CD4-positive, alpha-beta memory T cell (primary cell): ENCODE measurements at regions not wholly inside any gene's neighbourhood (a gene's known extent, or its start where the extent isn't known, plus 50 kb on each side); places are given as distances from the start of the nearest gene placed in this dataset.

ENCODE experiments used
- CTCF ChIA-PET: fragments of 350-600 bp; sonication (Branson Sonifier 250); formaldehyde crosslinking; loops from one replicate; lab custom pipeline; 2021; ENCODE audit warnings: inconsistent platforms; ENCODE audit not compliant: partially characterized antibody; lab: Charles Lee
- POLR2A ChIA-PET: fragments of 350-600 bp; sonication (Branson Sonifier 250); formaldehyde crosslinking; loops from one replicate; lab custom pipeline; 2021; ENCODE audit not compliant: partially characterized antibody; lab: Charles Lee
- DNase-seq, 5 donors: peaks; one replicate each; pipeline versions ENCODE4 v3.0.0 to v3.0.0-alpha.2; 2020 to 2022; ENCODE audit warnings: mixed read lengths in 1 of 5
- H3K27ac ChIP-seq: one replicate; pipeline ENCODE4 v1.7.0; 2013; ENCODE audit warnings: low read depth, low read length
- H3K27me3 ChIP-seq: 2 replicates; pipeline ENCODE4 v1.7.0; 2013; ENCODE audit warnings: mild to moderate bottlenecking, low read length, moderate library complexity; ENCODE audit not compliant: insufficient read depth
- H3K36me3 ChIP-seq: 2 replicates; pipeline ENCODE4 v1.7.0; 2013; ENCODE audit warnings: mild to moderate bottlenecking, low read length, moderate library complexity; ENCODE audit not compliant: insufficient read depth
- H3K4me1 ChIP-seq: 2 replicates; pipeline ENCODE4 v1.7.0; 2013; ENCODE audit warnings: mild to moderate bottlenecking, low read length, moderate library complexity; ENCODE audit not compliant: insufficient read depth
- H3K4me3 ChIP-seq, 2 donors: one replicate each; pipeline ENCODE4 v1.7.0; 2013; ENCODE audit warnings: low read length in 2 of 2, mild to moderate bottlenecking in 1 of 2
- H3K9me3 ChIP-seq, 2 donors: one replicate each; pipeline ENCODE4 v1.7.0; 2013; ENCODE audit warnings: low read length in 2 of 2, control low read depth in 1 of 2; ENCODE audit not compliant: control insufficient read depth in 1 of 2
- H3K27ac Mint-ChIP-seq, 7 donors: one replicate each; pipeline ENCODE4 v1.8.0; 2020 to 2021; ENCODE audit warnings: mixed read lengths in 7 of 7, mild to moderate bottlenecking in 6 of 7, inconsistent platforms in 3 of 7, moderate library complexity in 3 of 7
- H3K27me3 Mint-ChIP-seq, 2 donors: one replicate each; pipeline ENCODE4 v1.8.0; 2020 to 2021; ENCODE audit warnings: mixed read lengths in 2 of 2
- H3K36me3 Mint-ChIP-seq, 2 donors: one replicate each; pipeline ENCODE4 v1.8.0; 2020 to 2021; ENCODE audit warnings: mixed read lengths in 2 of 2, inconsistent platforms in 1 of 2, mild to moderate bottlenecking in 1 of 2
- H3K4me1 Mint-ChIP-seq, 4 donors: one replicate each; pipeline ENCODE4 v1.8.0; 2020 to 2021; ENCODE audit warnings: mixed read lengths in 4 of 4, mild to moderate bottlenecking in 1 of 4
- H3K4me3 Mint-ChIP-seq, 8 donors: one replicate each; pipeline ENCODE4 v1.8.0; 2020 to 2021; ENCODE audit warnings: mixed read lengths in 8 of 8, mild to moderate bottlenecking in 7 of 8, moderate library complexity in 6 of 8, inconsistent platforms in 3 of 8
- H3K9me3 Mint-ChIP-seq, 8 donors: one replicate each; pipeline ENCODE4 v1.8.0; 2020 to 2021; ENCODE audit warnings: mixed read lengths in 8 of 8, mild to moderate bottlenecking in 5 of 8, inconsistent platforms in 3 of 8, moderate library complexity in 1 of 8
- intact Hi-C: fragments of 100-400 bp; cut with micrococcal nuclease; formaldehyde crosslinking; loops from one replicate; pipeline ENCODE4 v1.15.1; 2023

- Histone ChIP-seq H3K4me3 (no peak overlapping the region), H3K9me3 (no peaks in the 10 kb centered on the region), H3K27ac (no peak overlapping the region), H3K4me1 (peaks cover 11% of the 10 kb centered on the region), H3K36me3 (no peaks in the 10 kb centered on the region), H3K27me3 (peaks cover 14% of the 10 kb centered on the region)
- POLR2A ChIA-PET = no interaction called here
- CTCF ChIA-PET = interaction anchor here (0.7 to 1.9 kb wide), 3 partner anchors 18 to 1537 kb away, joined by 3 to 4 read pairs (median 4); no protein-coding TSS in a partner anchor
- peaks cover 16 to 27% of the 10 kb centered on the region in 2 donors for H3K27me3 Mint-ChIP-seq
- intact Hi-C loops = loop anchor here (10.0 kb wide), 1 partner anchor 865 kb away; no protein-coding TSS in a partner anchor
- no peak for DNase-seq
- H3K4me3 Mint-ChIP-seq = no peak overlapping the region
- H3K9me3 Mint-ChIP-seq = no peaks in the 10 kb centered on the region
- no peaks in the 10 kb centered on the region for H3K36me3 Mint-ChIP-seq
- H3K4me1 Mint-ChIP-seq = peaks cover 5 to 16% (median 6%) of the 10 kb centered on the region in 4 donors
- H3K27ac Mint-ChIP-seq = no peak overlapping the region
Measured at GRCh38 chr19:32219881-32220472, 125.4 kb upstream of the ZNF507 start.

GRCh38 chr19:32220951-32221350, 124.5 kb upstream of the ZNF507 start:
- no peaks in the 10 kb centered on the region for H3K36me3 Mint-ChIP-seq
- POLR2A ChIA-PET = no interaction called here
- H3K27me3 ChIP-seq = peaks cover 14% of the 10 kb centered on the region
- CTCF ChIA-PET = interaction anchor here (0.7 to 1.5 kb wide), 4 partner anchors 17 to 1554 kb away, joined by 3 to 4 read pairs (median 4); no protein-coding TSS in a partner anchor
- H3K4me1 Mint-ChIP-seq = peaks cover 5 to 16% (median 6%) of the 10 kb centered on the region in 4 donors
- H3K27me3 Mint-ChIP-seq = peaks cover 14 to 28% of the 10 kb centered on the region in 2 donors
- no peak overlapping the region for H3K4me3 Mint-ChIP-seq
- H3K4me1 ChIP-seq = peaks cover 11% of the 10 kb centered on the region
- H3K27ac ChIP-seq = no peak overlapping the region
- DNase-seq = no peak
- intact Hi-C loops = loop anchor here (10.0 kb wide), 1 partner anchor 866 kb away; no protein-coding TSS in a partner anchor
- H3K4me3 ChIP-seq = no peak overlapping the region
- H3K9me3 Mint-ChIP-seq = no peaks in the 10 kb centered on the region
- no peaks in the 10 kb centered on the region for H3K9me3 ChIP-seq
- no peak overlapping the region for H3K27ac Mint-ChIP-seq
- H3K36me3 ChIP-seq = no peaks in the 10 kb centered on the region

GRCh38 chr19:32222556-32222955, 122.9 kb upstream of the ZNF507 start:
- Histone ChIP-seq H3K27me3 (peaks cover 14% of the 10 kb centered on the region), H3K36me3 (no peaks in the 10 kb centered on the region), H3K4me3 (no peak overlapping the region), H3K27ac (no peak overlapping the region), H3K4me1 (peaks cover 11% of the 10 kb centered on the region), H3K9me3 (no peaks in the 10 kb centered on the region)
- Mint-ChIP-seq H3K4me1 (peaks cover 5 to 16% (median 6%) of the 10 kb centered on the region in 4 donors), H3K27ac (no peak overlapping the region), H3K4me3 (peak overlapping the region in 1 of 8 donors; percentile 20), H3K36me3 (no peaks in the 10 kb centered on the region), H3K9me3 (no peaks in the 10 kb centered on the region), H3K27me3 (peaks cover 15 to 33% of the 10 kb centered on the region in 2 donors)
- ChIA-PET CTCF (interaction anchor here (1.1 to 5.5 kb wide), 7 partner anchors 10 to 1556 kb away, joined by 3 to 90 read pairs (median 32); no protein-coding TSS in a partner anchor), POLR2A (no interaction called here)
- DNase-seq = no peak
- intact Hi-C loops = loop anchor here (10.0 kb wide), 1 partner anchor 868 kb away; no protein-coding TSS in a partner anchor

- Mint-ChIP-seq H3K4me3 (peak overlapping the region in 2 of 8 donors; percentile 12 to 16), H3K36me3 (no peaks in the 10 kb centered on the region), H3K27ac (peak overlapping the region in 1 of 7 donors; percentile 56), H3K27me3 (peaks cover 17 to 34% of the 10 kb centered on the region in 2 donors), H3K9me3 (no peaks in the 10 kb centered on the region), H3K4me1 (peaks cover 5 to 16% (median 6%) of the 10 kb centered on the region in 4 donors)
- no peak overlapping the region for H3K4me3 ChIP-seq
- no peak overlapping the region for H3K27ac ChIP-seq
- CTCF ChIA-PET = interaction anchor here (1.1 to 5.5 kb wide), 6 partner anchors 10 to 1555 kb away, joined by 3 to 90 read pairs (median 36); no protein-coding TSS in a partner anchor
- no peaks in the 10 kb centered on the region for H3K36me3 ChIP-seq
- H3K27me3 ChIP-seq = peaks cover 14% of the 10 kb centered on the region
- peaks cover 11% of the 10 kb centered on the region for H3K4me1 ChIP-seq
- POLR2A ChIA-PET = no interaction called here
- DNase-seq = no peak
- intact Hi-C loops = loop anchor here (10.0 kb wide), 1 partner anchor 868 kb away; no protein-coding TSS in a partner anchor
- no peaks in the 10 kb centered on the region for H3K9me3 ChIP-seq
Measured at GRCh38 chr19:32223106-32223505, 122.3 kb upstream of the ZNF507 start.

- Histone ChIP-seq H3K36me3 (no peaks in the 10 kb centered on the region), H3K27me3 (peaks cover 14% of the 10 kb centered on the region), H3K27ac (no peak overlapping the region), H3K4me3 (no peak overlapping the region), H3K4me1 (peaks cover 11% of the 10 kb centered on the region), H3K9me3 (no peaks in the 10 kb centered on the region)
- no peaks in the 10 kb centered on the region for H3K9me3 Mint-ChIP-seq
- ChIA-PET CTCF (interaction anchor here (0.6 to 5.5 kb wide), 32 partner anchors 8 to 1561 kb away, joined by 3 to 90 read pairs (median 4); no protein-coding TSS in a partner anchor), POLR2A (no interaction called here)
- peaks cover 17 to 36% of the 10 kb centered on the region in 2 donors for H3K27me3 Mint-ChIP-seq
- intact Hi-C loops = loop anchor here (1.0 to 10.0 kb wide), 3 partner anchors 869 to 1557 kb away; no protein-coding TSS in a partner anchor
- H3K4me1 Mint-ChIP-seq = peaks cover 5 to 16% (median 6%) of the 10 kb centered on the region in 4 donors
- peak in 4 of 5 donors; percentile 4 to 10 (median 6) for DNase-seq
- no peak overlapping the region for H3K27ac Mint-ChIP-seq
- no peaks in the 10 kb centered on the region for H3K36me3 Mint-ChIP-seq
- H3K4me3 Mint-ChIP-seq = peak overlapping the region in 1 of 8 donors; percentile 17
Measured at GRCh38 chr19:32223595-32224370, 121.6 kb upstream of the ZNF507 start.

GRCh38 chr19:32224371-32225244, 120.8 kb upstream of the ZNF507 start:
- DNase-seq = peak in 4 of 5 donors; percentile 43 to 50 (median 46)
- Histone ChIP-seq H3K36me3 (no peaks in the 10 kb centered on the region), H3K4me3 (no peak overlapping the region), H3K27ac (no peak overlapping the region), H3K4me1 (peaks cover 11% of the 10 kb centered on the region), H3K27me3 (peaks cover 14% of the 10 kb centered on the region), H3K9me3 (no peaks in the 10 kb centered on the region)
- ChIA-PET CTCF (interaction anchor here (0.6 to 5.5 kb wide), 36 partner anchors 8 to 1566 kb away, joined by 3 to 90 read pairs (median 4); no protein-coding TSS in a partner anchor), POLR2A (no interaction called here)
- Mint-ChIP-seq H3K27me3 (peaks cover 17 to 39% of the 10 kb centered on the region in 2 donors), H3K36me3 (no peaks in the 10 kb centered on the region), H3K4me3 (peak overlapping the region; percentile 71 to 85 (median 80)), H3K27ac (no peak overlapping the region), H3K9me3 (no peaks in the 10 kb centered on the region), H3K4me1 (peaks cover 5 to 16% (median 6%) of the 10 kb centered on the region in 4 donors)
- intact Hi-C loops = loop anchor here (1.0 to 10.0 kb wide), 3 partner anchors 870 to 1558 kb away; no protein-coding TSS in a partner anchor
